ENCODE measurements at regions not wholly inside any gene's neighbourhood (a gene's known extent, or its start where the extent isn't known, plus 50 kb on each side); places are given as distances from the start of the nearest gene placed in this dataset.

- TF ChIP-seq, protein P1, sequence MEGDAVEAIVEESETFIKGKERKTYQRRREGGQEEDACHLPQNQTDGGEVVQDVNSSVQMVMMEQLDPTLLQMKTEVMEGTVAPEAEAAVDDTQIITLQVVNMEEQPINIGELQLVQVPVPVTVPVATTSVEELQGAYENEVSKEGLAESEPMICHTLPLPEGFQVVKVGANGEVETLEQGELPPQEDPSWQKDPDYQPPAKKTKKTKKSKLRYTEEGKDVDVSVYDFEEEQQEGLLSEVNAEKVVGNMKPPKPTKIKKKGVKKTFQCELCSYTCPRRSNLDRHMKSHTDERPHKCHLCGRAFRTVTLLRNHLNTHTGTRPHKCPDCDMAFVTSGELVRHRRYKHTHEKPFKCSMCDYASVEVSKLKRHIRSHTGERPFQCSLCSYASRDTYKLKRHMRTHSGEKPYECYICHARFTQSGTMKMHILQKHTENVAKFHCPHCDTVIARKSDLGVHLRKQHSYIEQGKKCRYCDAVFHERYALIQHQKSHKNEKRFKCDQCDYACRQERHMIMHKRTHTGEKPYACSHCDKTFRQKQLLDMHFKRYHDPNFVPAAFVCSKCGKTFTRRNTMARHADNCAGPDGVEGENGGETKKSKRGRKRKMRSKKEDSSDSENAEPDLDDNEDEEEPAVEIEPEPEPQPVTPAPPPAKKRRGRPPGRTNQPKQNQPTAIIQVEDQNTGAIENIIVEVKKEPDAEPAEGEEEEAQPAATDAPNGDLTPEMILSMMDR (IDR thresholded peaks at IDR 0.05), result no peak
- TF ChIP-seq POLR2AphosphoS5 (IDR thresholded peaks at IDR 0.05), result no peak
- TF ChIP-seq POLR2A (IDR thresholded peaks at IDR 0.05), result no peak
- no peak for TF ChIP-seq EP300 (IDR thresholded peaks at IDR 0.05)
Observed at GRCh38 chr5:23877847-23878246, 370.4 kb downstream of the PRDM9 start.

All from upper lobe of left lung (tissue), 4 donors.